ENCODE measurements at regions not wholly inside any gene's neighbourhood (a gene's known extent, or its start where the extent isn't known, plus 50 kb on each side); places are given as distances from the start of the nearest gene placed in this dataset.

- no peaks in the 10 kb centered on the region for H3K9me3 ChIP-seq (replicated peaks; ENCODE audit: control insufficient read depth, insufficient read depth, low read length)
- H3K4me1 ChIP-seq (ENCODE audit: control insufficient read depth, extremely low read depth, insufficient read depth, low read length) = peaks cover 5% of the 10 kb centered on the region
- DNase-seq (ENCODE audit: low read depth, low spot score) = no peak
- TF ChIP-seq MYC (IDR thresholded peaks at IDR 0.05; ENCODE audit: low read depth, low read length) (no peak), GATA2 (IDR thresholded peaks at IDR 0.05; ENCODE audit: insufficient read depth, insufficient read length, low read depth, low read length) (no peak), FOS (IDR thresholded peaks at IDR 0.05; ENCODE audit: borderline replicate concordance, insufficient read depth, low read length) (no peak), EZH2 (IDR thresholded peaks at IDR 0.05; ENCODE audit: borderline replicate concordance, low read depth, low read length, severe bottlenecking) (no peak), MAX (IDR thresholded peaks at IDR 0.05; ENCODE audit: insufficient read depth, insufficient read length) (no peak), JUN (IDR thresholded peaks at IDR 0.05; ENCODE audit: borderline replicate concordance, insufficient read depth, insufficient read length, low read depth) (no peak), POLR2A (IDR thresholded peaks at IDR 0.05; ENCODE audit: low read depth, low read length) (no peak)
- TF ChIP-seq, protein P1, sequence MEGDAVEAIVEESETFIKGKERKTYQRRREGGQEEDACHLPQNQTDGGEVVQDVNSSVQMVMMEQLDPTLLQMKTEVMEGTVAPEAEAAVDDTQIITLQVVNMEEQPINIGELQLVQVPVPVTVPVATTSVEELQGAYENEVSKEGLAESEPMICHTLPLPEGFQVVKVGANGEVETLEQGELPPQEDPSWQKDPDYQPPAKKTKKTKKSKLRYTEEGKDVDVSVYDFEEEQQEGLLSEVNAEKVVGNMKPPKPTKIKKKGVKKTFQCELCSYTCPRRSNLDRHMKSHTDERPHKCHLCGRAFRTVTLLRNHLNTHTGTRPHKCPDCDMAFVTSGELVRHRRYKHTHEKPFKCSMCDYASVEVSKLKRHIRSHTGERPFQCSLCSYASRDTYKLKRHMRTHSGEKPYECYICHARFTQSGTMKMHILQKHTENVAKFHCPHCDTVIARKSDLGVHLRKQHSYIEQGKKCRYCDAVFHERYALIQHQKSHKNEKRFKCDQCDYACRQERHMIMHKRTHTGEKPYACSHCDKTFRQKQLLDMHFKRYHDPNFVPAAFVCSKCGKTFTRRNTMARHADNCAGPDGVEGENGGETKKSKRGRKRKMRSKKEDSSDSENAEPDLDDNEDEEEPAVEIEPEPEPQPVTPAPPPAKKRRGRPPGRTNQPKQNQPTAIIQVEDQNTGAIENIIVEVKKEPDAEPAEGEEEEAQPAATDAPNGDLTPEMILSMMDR (IDR thresholded peaks at IDR 0.05; ENCODE audit: extremely low read depth in 1 of 2, insufficient read depth in 1 of 2, low read depth in 1 of 2, low read length in 2 of 2) = no peak
- no TSS peak for BruUV-seq (replicated peaks)
- no peak overlapping the region for H3K27ac ChIP-seq (ENCODE audit: insufficient read depth, low read depth, low read length)
- H3K36me3 ChIP-seq (ENCODE audit: control insufficient read depth in 2 of 2, extremely low read depth in 1 of 2, insufficient read depth in 2 of 2, low read length in 2 of 2) = no peaks in the 10 kb centered on the region
- peaks cover 5 to 14% of the 10 kb centered on the region in 2 experiments for H3K27me3 ChIP-seq (ENCODE audit: control insufficient read depth in 2 of 2, insufficient read depth in 2 of 2, low read length in 2 of 2)
- intact Hi-C loops (cut with micrococcal nuclease) (loop anchor here (10.0 kb wide), 1 partner anchor 961 kb away; no protein-coding TSS in a partner anchor), dilution Hi-C loops (cut with MboI; ENCODE audit: extremely low pct_ligation_motif_present, low sequenced_read_pairs) (no loop called here)
- no peaks in the 10 kb centered on the region for H4K20me1 ChIP-seq (replicated peaks; ENCODE audit: control insufficient read depth, extremely low read depth, insufficient read depth, low read length)
- no peaks in the 10 kb centered on the region for H3K9me1 ChIP-seq (replicated peaks; ENCODE audit: control insufficient read depth, extremely low read depth, insufficient read depth, low read length)
- POLR2A ChIA-PET = no interaction called here
- H2AFZ ChIP-seq (ENCODE audit: low read depth, low read length) = no peak overlapping the region
- H3K4me2 ChIP-seq (ENCODE audit: insufficient read depth, low read length) = no peak overlapping the region
- no peak overlapping the region for H3K4me3 ChIP-seq (replicated peaks in 1 of 3; ENCODE audit: insufficient read depth in 1 of 3, low read depth in 1 of 3, low read length in 3 of 3)
- H3K79me2 ChIP-seq (ENCODE audit: control insufficient read depth, insufficient read depth, low read length) = no peaks in the 10 kb centered on the region
- no peak for FAIRE-seq
- H3K9ac ChIP-seq (replicated peaks; ENCODE audit: extremely low read depth, insufficient read depth, low read length) = no peak overlapping the region
- CTCF ChIA-PET = interaction anchor here (1.1 to 2.3 kb wide), 4 partner anchors 78 to 459 kb away, joined by 3 to 9 read pairs (median 6); no protein-coding TSS in a partner anchor
Observed at GRCh38 chr9:19924080-19924479, 135.2 kb upstream of the SLC24A2 start.

All from endothelial cell of umbilical vein (primary cell).